ENCODE measurements at regions not wholly inside any gene's neighbourhood (a gene's known extent, or its start where the extent isn't known, plus 50 kb on each side); places are given as distances from the start of the nearest gene placed in this dataset.
"Not testable (repeated sequence)": the region's sequence is repeated elsewhere in the genome, so short reads cannot be mapped to it uniquely, and the experiment has no call there.

GRCh38 chr6:74479960-74480359, 725.9 kb downstream of the COL12A1 start:
- H3K27ac ChIP-seq: no peak overlapping the region
- no peak for TF ChIP-seq CTCF (conservative IDR thresholded peaks at IDR 0.05; ENCODE audit: low read depth)
- ChIA-PET CTCF (no interaction called here), POLR2A (ENCODE audit: low non-redundant PET) (no interaction called here)
- DNase-seq (ENCODE audit: low spot score): no peak

- ChIA-PET POLR2A (ENCODE audit: low non-redundant PET) (interaction anchor here (0.5 kb wide), 1 partner anchor 805 kb away, joined by 3 read pairs; the partner anchor contains the start of gene TMEM30A), CTCF (no interaction called here)
- DNase-seq (ENCODE audit: low spot score): no peak
- H3K27ac ChIP-seq: no peak overlapping the region
- TF ChIP-seq CTCF (conservative IDR thresholded peaks at IDR 0.05; ENCODE audit: low read depth): no peak
These were observed 726.4 kb downstream of the COL12A1 start for GRCh38 chr6:74479420-74479819.

- POLR2A ChIA-PET (ENCODE audit: low non-redundant PET); CTCF ChIA-PET; DNase-seq (ENCODE audit: low spot score): not testable (repeated sequence)
- H3K27ac ChIP-seq: peak overlapping the region; percentile 71
These were observed 731.8 kb downstream of the COL12A1 start for GRCh38 chr6:74474046-74474445.

- DNase-seq (ENCODE audit: low spot score); POLR2A ChIA-PET (ENCODE audit: low non-redundant PET); CTCF ChIA-PET; H3K27ac ChIP-seq: not testable (repeated sequence)
These were observed 737.3 kb downstream of the COL12A1 start for GRCh38 chr6:74468552-74468951.

- POLR2A ChIA-PET (ENCODE audit: low non-redundant PET): no interaction called here
- DNase-seq (ENCODE audit: low spot score): no peak
- CTCF ChIA-PET: no interaction called here
- no peak overlapping the region for H3K27ac ChIP-seq
- no peak for TF ChIP-seq CTCF (conservative IDR thresholded peaks at IDR 0.05; ENCODE audit: low read depth)
These were observed 738.2 kb downstream of the COL12A1 start for GRCh38 chr6:74467533-74468215.

GRCh38 chr6:74466572-74466971, 739.3 kb downstream of the COL12A1 start:
- ChIA-PET POLR2A (ENCODE audit: low non-redundant PET) (no interaction called here), CTCF (interaction anchor here (0.6 kb wide), 1 partner anchor 248 kb away, joined by 3 read pairs; no protein-coding TSS in a partner anchor)
- no peak for DNase-seq (ENCODE audit: low spot score)
- no peak for TF ChIP-seq CTCF (conservative IDR thresholded peaks at IDR 0.05; ENCODE audit: low read depth)
- H3K27ac ChIP-seq: no peak overlapping the region

- POLR2A ChIA-PET (ENCODE audit: low non-redundant PET): no interaction called here
- CTCF ChIA-PET: no interaction called here
- H3K27ac ChIP-seq: no peak overlapping the region
- no peak for TF ChIP-seq CTCF (conservative IDR thresholded peaks at IDR 0.05; ENCODE audit: low read depth)
- no peak for DNase-seq (ENCODE audit: low spot score)
These were observed 746.6 kb downstream of the COL12A1 start for GRCh38 chr6:74459260-74459659.

GRCh38 chr6:74458536-74458935, 747.3 kb downstream of the COL12A1 start:
- CTCF ChIA-PET: no interaction called here
- TF ChIP-seq CTCF (conservative IDR thresholded peaks at IDR 0.05; ENCODE audit: low read depth): no peak
- no peak overlapping the region for H3K27ac ChIP-seq

More at GRCh38 chr6:74458536-74458935, 747.3 kb downstream of the COL12A1 start:
- POLR2A ChIA-PET (ENCODE audit: low non-redundant PET): no interaction called here
- no peak for DNase-seq (ENCODE audit: low spot score)
